H1 (cell line): ENCODE measurements at regions not wholly inside any gene's neighbourhood (a gene's known extent, or its start where the extent isn't known, plus 50 kb on each side); places are given as distances from the start of the nearest gene placed in this dataset.
A peak's percentile ranks its signal among the peaks of the same experiment; 100 is the strongest.

Experiments used
- CTCF ChIA-PET: fragments of 300-600 bp; sonication (Branson Sonifier 250); formaldehyde crosslinking; loops from one replicate; lab custom pipeline; 2021; ENCODE audit not compliant: partially characterized antibody; lab: Charles Lee
- POLR2A ChIA-PET: fragments of 300-600 bp; sonication (Branson Sonifier 250); formaldehyde crosslinking; loops from one replicate; lab custom pipeline; 2021; ENCODE audit warnings: inconsistent platforms; ENCODE audit not compliant: partially characterized antibody; lab: Charles Lee
- DNase-seq, 2 experiments: peaks; one replicate each; pipeline versions ENCODE4 v3.0.0 to v3.0.0-alpha.2; 2010 to 2022; ENCODE audit warnings: low spot score in 2 of 2, low read depth in 1 of 2, mixed read lengths in 1 of 2
- FAIRE-seq: peaks from 2 replicates; lab custom pipeline; 2011; peaks lifted over from hg19 to GRCh38; lab: Jason Lieb, UNC
- H2AFZ ChIP-seq: 2 replicates; pipeline ENCODE4 v1.8.1; 2012; ENCODE audit warnings: low read length, inconsistent platforms
- H2AK5ac ChIP-seq: 2 replicates; pipeline ENCODE4 v1.6.1; 2013; ENCODE audit warnings: low read depth, low read length
- H2BK120ac ChIP-seq: replicated peaks from 2 replicates; pipeline ENCODE3; 2013; ENCODE audit warnings: low read depth, low read length, inconsistent platforms
- H2BK12ac ChIP-seq: 2 replicates; pipeline ENCODE4 v1.6.1; 2013; ENCODE audit warnings: low read depth, low read length
- H2BK15ac ChIP-seq: 2 replicates; pipeline ENCODE4 v1.6.1; 2013; ENCODE audit warnings: low read length
- H2BK20ac ChIP-seq: 2 replicates; pipeline ENCODE4 v1.6.1; 2013; ENCODE audit warnings: low read length
- H2BK5ac ChIP-seq: 2 replicates; pipeline ENCODE4 v1.6.1; 2013; ENCODE audit warnings: low read depth, low read length
- H3K14ac ChIP-seq: 2 replicates; pipeline ENCODE4 v1.6.1; 2013; ENCODE audit warnings: inconsistent platforms; ENCODE audit not compliant: insufficient read length
- H3K18ac ChIP-seq: 2 replicates; pipeline ENCODE4 v1.6.1; 2013; ENCODE audit warnings: low read length; ENCODE audit errors: extremely low read depth
- H3K23ac ChIP-seq: 2 replicates; pipeline ENCODE4 v1.6.1; 2013; ENCODE audit warnings: inconsistent platforms; ENCODE audit not compliant: insufficient read length
- H3K23me2 ChIP-seq: 2 replicates; pipeline ENCODE4 v1.6.1; 2013; ENCODE audit warnings: low read depth, low read length
- H3K27ac ChIP-seq: 2 replicates; pipeline ENCODE4 v1.6.1; 2011; ENCODE audit warnings: low read depth, low read length, inconsistent platforms
- H3K27me3 ChIP-seq, 4 experiments: replicated peaks in 1 of 4; 1 replicate in 1 of 4; 2 replicates in 3 of 4; pipeline versions ENCODE4 v1.6.1 to v1.8.1; 2011 to 2013; ENCODE audit warnings: low read length in 3 of 4, mild to moderate bottlenecking in 3 of 4, inconsistent platforms in 2 of 4, mixed read lengths in 2 of 4, moderate library complexity in 1 of 4; ENCODE audit not compliant: control insufficient read depth in 3 of 4, insufficient read depth in 3 of 4; ENCODE audit errors: extremely low read depth in 1 of 4
- H3K36me3 ChIP-seq, 4 experiments: 2 replicates each; pipeline versions ENCODE4 v1.6.1 to v1.8.1; 2011 to 2013; ENCODE audit warnings: mild to moderate bottlenecking in 4 of 4, low read length in 3 of 4, moderate library complexity in 2 of 4, control low read depth in 1 of 4, inconsistent platforms in 1 of 4; ENCODE audit not compliant: insufficient read depth in 4 of 4, control insufficient read depth in 2 of 4
- H3K4ac ChIP-seq: replicated peaks from 2 replicates; pipeline ENCODE3; 2013; ENCODE audit warnings: low read length, low read depth, mixed read lengths, inconsistent platforms; ENCODE audit not compliant: insufficient read length
- H3K4me1 ChIP-seq, 4 experiments: replicated peaks in 1 of 4; 1 replicate in 1 of 4; 2 replicates in 3 of 4; pipeline versions ENCODE4 v1.6.1 to v1.8.1; 2011 to 2013; ENCODE audit warnings: low read length in 3 of 4, inconsistent platforms in 2 of 4, mixed read lengths in 1 of 4; ENCODE audit not compliant: insufficient read depth in 4 of 4, control insufficient read depth in 3 of 4
- H3K4me2 ChIP-seq, 2 experiments: 2 replicates each; pipeline versions ENCODE4 v1.6.1 to v1.8.1; 2011 to 2013; ENCODE audit warnings: low read depth in 2 of 2, low read length in 2 of 2, control low read depth in 1 of 2, inconsistent platforms in 1 of 2, mild to moderate bottlenecking in 1 of 2; ENCODE audit not compliant: insufficient read depth in 1 of 2
- H3K4me3 ChIP-seq, 4 experiments: fragments of 200-600, 300-600 bp in 1 of 4; sonication (generic), shearing (Covaris generic), sonication (Bioruptor Twin) in 1 of 4; 2 replicates each; pipeline versions ENCODE4 v1.5.1 to v1.8.1; 2011 to 2016; ENCODE audit warnings: low read length in 4 of 4, low read depth in 3 of 4, control low read depth in 2 of 4, inconsistent platforms in 2 of 4, mild to moderate bottlenecking in 2 of 4, mixed read lengths in 1 of 4, moderate library complexity in 1 of 4; ENCODE audit not compliant: insufficient read depth in 2 of 4; ENCODE audit errors: extremely low read depth in 1 of 4
- H3K56ac ChIP-seq: replicated peaks from 2 replicates; pipeline ENCODE3; 2013; ENCODE audit warnings: low read depth, mild to moderate bottlenecking, mixed read lengths, low read length, inconsistent platforms; ENCODE audit not compliant: insufficient read length
- H3K79me1 ChIP-seq: 2 replicates; pipeline ENCODE4 v1.6.1; 2013; ENCODE audit warnings: low read depth, low read length, control low read depth
- H3K79me2 ChIP-seq, 2 experiments: 2 replicates each; pipeline versions ENCODE4 v1.6.1 to v1.8.1; 2012 to 2013; ENCODE audit warnings: low read length in 2 of 2, mild to moderate bottlenecking in 2 of 2, inconsistent platforms in 1 of 2; ENCODE audit not compliant: insufficient read depth in 2 of 2, control insufficient read depth in 1 of 2
- H3K9ac ChIP-seq, 4 experiments: replicated peaks in 1 of 4; 1 replicate in 1 of 4; 2 replicates in 3 of 4; pipeline versions ENCODE4 v1.6.1 to v1.8.1; 2011 to 2013; ENCODE audit warnings: low read depth in 3 of 4, low read length in 3 of 4, control low read depth in 2 of 4, mild to moderate bottlenecking in 2 of 4, moderate library complexity in 2 of 4, inconsistent platforms in 1 of 4; ENCODE audit errors: extremely low read depth in 1 of 4
- H3K9me3 ChIP-seq, 2 experiments: 2 replicates each; pipeline versions ENCODE4 v1.6.1 to v1.8.1; 2012 to 2013; ENCODE audit warnings: mild to moderate bottlenecking in 2 of 2, moderate library complexity in 2 of 2, control low read depth in 1 of 2, inconsistent platforms in 1 of 2, low read depth in 1 of 2, low read length in 1 of 2, mixed read lengths in 1 of 2; ENCODE audit not compliant: insufficient read depth in 2 of 2
- H4K20me1 ChIP-seq, 2 experiments: replicated peaks in 1 of 2; 2 replicates each; pipeline versions ENCODE3 to v1.8.1; 2011 to 2013; ENCODE audit warnings: inconsistent platforms in 2 of 2, low read length in 2 of 2, mild to moderate bottlenecking in 1 of 2; ENCODE audit not compliant: insufficient read depth in 2 of 2, control insufficient read depth in 1 of 2
- H4K5ac ChIP-seq: 2 replicates; pipeline ENCODE4 v1.6.1; 2013; ENCODE audit warnings: low read length, low read depth, mixed read lengths, inconsistent platforms; ENCODE audit not compliant: insufficient read length
- H4K8ac ChIP-seq: 2 replicates; pipeline ENCODE4 v1.8.0; 2013; ENCODE audit warnings: mild to moderate bottlenecking, moderate library complexity, low read length, inconsistent platforms; ENCODE audit not compliant: insufficient read depth; ENCODE audit errors: extremely low read depth
- H4K91ac ChIP-seq: replicated peaks from 2 replicates; pipeline ENCODE3; 2013; ENCODE audit warnings: low read length, mixed read lengths, inconsistent platforms; ENCODE audit not compliant: insufficient read length
- CTBP2 ChIP-seq: IDR thresholded peaks from 2 replicates; pipeline ENCODE4 v1.7.0; 2011; ENCODE audit warnings: borderline replicate concordance, mild to moderate bottlenecking, moderate library complexity, mixed read lengths, low read length; ENCODE audit not compliant: insufficient read depth, insufficient read length
- EZH2 ChIP-seq: fragments of 200-600 bp; sonication (generic); IDR thresholded peaks from 2 replicates; pipeline ENCODE4 v1.7.1; 2012; ENCODE audit warnings: low read depth, mild to moderate bottlenecking, moderate library complexity, low read length, inconsistent platforms; ENCODE audit not compliant: severe bottlenecking
- SIRT6 ChIP-seq: IDR thresholded peaks from one replicate; pipeline ENCODE4 v1.7.1; 2012; ENCODE audit warnings: low read length, inconsistent platforms
- SRF ChIP-seq: IDR thresholded peaks from 2 replicates; pipeline ENCODE4 v1.6.1; 2011; ENCODE audit warnings: mild to moderate bottlenecking, low read depth, low read length, moderate library complexity
- TBP ChIP-seq: IDR thresholded peaks from 2 replicates; pipeline ENCODE4 v1.6.1; 2011; ENCODE audit warnings: low read depth, low read length, improper control_type of control experiment
- WGBS, 2 experiments: shearing (Covaris generic) in 1 of 2; methylation state at CpG; one replicate each; pipeline versions ENCODE4 v1.1.6 to v1.1.7; 2013 to 2015; ENCODE audit warnings: low lambda C conversion rate in 2 of 2, mixed read lengths in 2 of 2, inconsistent platforms in 1 of 2, low coverage in 1 of 2, missing lambda C conversion rate in 1 of 2; ENCODE audit not compliant: insufficient replicate concordance in 2 of 2, insufficient coverage in 1 of 2, insufficient read length in 1 of 2; ENCODE audit errors: extremely low coverage in 1 of 2, missing lambda C conversion rate in 1 of 2; 5-methylcytosine and 5-hydroxymethylcytosine counted together
- TF ChIP-seq, protein P1 (sequence below): IDR thresholded peaks from 2 replicates; pipeline ENCODE4 v1.6.1; 2011; ENCODE audit warnings: low read length, improper control_type of control experiment

DNA sequence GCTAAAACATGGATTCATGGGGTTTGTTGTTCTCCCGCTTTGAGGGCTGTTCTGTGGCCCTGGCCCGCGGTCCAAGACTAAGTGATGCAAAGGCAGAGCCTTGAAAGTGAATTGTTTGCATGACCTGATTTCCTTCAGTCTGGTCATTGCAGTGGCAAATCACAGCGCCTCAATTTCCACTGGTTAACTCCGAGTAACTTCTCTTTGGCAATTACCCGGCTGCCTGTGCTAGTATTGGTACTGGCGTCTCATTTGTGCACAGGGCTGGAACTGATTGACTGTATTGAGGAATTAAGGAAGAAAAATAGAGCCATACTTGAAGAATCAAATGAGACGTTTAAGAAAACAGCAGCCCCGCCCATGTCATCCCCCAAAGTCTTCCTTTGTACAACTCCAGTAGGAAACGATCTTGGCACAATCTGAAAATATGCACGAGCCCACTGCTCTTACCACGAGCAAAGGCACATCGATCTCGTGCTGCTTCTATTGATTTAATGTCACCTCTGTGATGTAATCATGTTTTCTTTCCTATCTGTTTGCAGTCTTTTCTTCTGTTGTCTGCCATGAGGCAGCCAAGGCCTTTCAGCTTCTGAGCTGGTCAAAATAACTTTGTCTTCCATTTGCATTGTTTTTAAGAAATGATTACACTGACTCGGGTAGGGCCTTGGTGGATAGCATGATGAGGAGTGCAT lies 60.6 kb upstream of the SHH start:
- no peak for FAIRE-seq
- Histone ChIP-seq H3K4me2 (no peak overlapping the region), H3K27me3 (no peaks in the 10 kb centered on the region; a peak in 1 of 7 replicates), H2BK12ac (no peak overlapping the region; the same call in 1 of the 2 replicates), H3K18ac (no peak overlapping the region), H4K20me1 (no peaks in the 10 kb centered on the region), H3K14ac (no peak overlapping the region), H2AFZ (no peak overlapping the region), H3K4ac (peak overlapping the region; percentile 54), H3K36me3 (no peaks in the 10 kb centered on the region), H3K4me1 (peaks cover 0 to 5% (median 2%) of the 10 kb centered on the region in 4 experiments; a peak in 4 of 7 replicates), H3K27ac (no peak overlapping the region), H2BK5ac (no peak overlapping the region), H4K5ac (no peak overlapping the region), H3K9me3 (peaks cover 2 to 5% of the 10 kb centered on the region in 2 experiments; a peak in 2 of 4 replicates), H3K4me3 (no peak overlapping the region), H3K9ac (no peak overlapping the region), H2AK5ac (no peak overlapping the region), H3K23ac (no peak overlapping the region), H4K91ac (no peak overlapping the region), H2BK20ac (no peak overlapping the region), H4K8ac (no peak overlapping the region), H2BK15ac (no peak overlapping the region), H2BK120ac (no peak overlapping the region), H3K79me2 (no peaks in the 10 kb centered on the region), H3K23me2 (no peaks in the 10 kb centered on the region), H3K79me1 (no peaks in the 10 kb centered on the region), H3K56ac (no peak overlapping the region)
- WGBS, 2 experiments, result 74% methylated on average over 15 of the region's 15 CpGs; no CpG with 5 or more reads in 1 of the 2 experiments
- TF ChIP-seq, protein P1, sequence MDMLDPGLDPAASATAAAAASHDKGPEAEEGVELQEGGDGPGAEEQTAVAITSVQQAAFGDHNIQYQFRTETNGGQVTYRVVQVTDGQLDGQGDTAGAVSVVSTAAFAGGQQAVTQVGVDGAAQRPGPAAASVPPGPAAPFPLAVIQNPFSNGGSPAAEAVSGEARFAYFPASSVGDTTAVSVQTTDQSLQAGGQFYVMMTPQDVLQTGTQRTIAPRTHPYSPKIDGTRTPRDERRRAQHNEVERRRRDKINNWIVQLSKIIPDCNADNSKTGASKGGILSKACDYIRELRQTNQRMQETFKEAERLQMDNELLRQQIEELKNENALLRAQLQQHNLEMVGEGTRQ, result no peak
- TF ChIP-seq EZH2 (no peak), SIRT6 (no peak), TBP (no peak), CTBP2 (no peak), SRF (no peak)
- POLR2A ChIA-PET, result no interaction called here
- DNase-seq, result peak in 1 of 2 experiments; percentile 42
- CTCF ChIA-PET, result interaction anchor here (1.1 kb wide), 2 partner anchors 9 to 1264 kb away, joined by 3 to 4 read pairs; no protein-coding TSS in a partner anchor
